K562 (cell line): ENCODE measurements at regions not wholly inside any gene's neighbourhood (a gene's known extent, or its start where the extent isn't known, plus 50 kb on each side); places are given as distances from the start of the nearest gene placed in this dataset.

ENCODE experiments used
- ATF3 ChIP-seq, 2 experiments: fragments of 450-650 bp in 1 of 2; sonication (generic) in 1 of 2; formaldehyde crosslinking in 1 of 2; IDR thresholded peaks in 1 of 2; conservative IDR thresholded peaks in 1 of 2; 2 replicates each; pipeline versions ENCODE4 v1.6.1 to v1.8.1; 2016 to 2023; ENCODE audit warnings: mild to moderate bottlenecking in 2 of 2, moderate library complexity in 2 of 2, inconsistent platforms in 1 of 2, missing genetic modification reagents in 1 of 2
- BRCA1 ChIP-seq, 2 experiments: fragments of 450-650 bp in 1 of 2; sonication (generic) in 1 of 2; formaldehyde crosslinking in 1 of 2; IDR thresholded peaks; 2 replicates each; pipeline versions ENCODE4 v1.5.0 to v1.6.1; 2017 to 2020; ENCODE audit warnings: mild to moderate bottlenecking in 1 of 2, missing genetic modification reagents in 1 of 2
- JUND ChIP-seq, 2 experiments: IDR thresholded peaks; 2 replicates in 1 of 2; 3 replicates in 1 of 2; pipeline ENCODE4 v1.6.1; 2011; ENCODE audit warnings: borderline replicate concordance in 2 of 2, low read depth in 2 of 2, low read length in 2 of 2, improper control_type of control experiment in 1 of 2, missing biosample characterization in 1 of 2, missing genetic modification characterization in 1 of 2, missing genetic modification reagents in 1 of 2
- MTA2 ChIP-seq: fragments of 450-650 bp; IDR thresholded peaks from 2 replicates; pipeline ENCODE4 v1.6.1; 2016; ENCODE audit warnings: low read depth
- NR2C2 ChIP-seq, 2 experiments: fragments of 200-800 bp in 1 of 2; sonication (Bioruptor generic) in 1 of 2; sonication (generic) in 1 of 2; formaldehyde crosslinking in 1 of 2; IDR thresholded peaks; 2 replicates each; pipeline versions ENCODE4 v1.6.1 to v1.8.0; 2016 to 2022; ENCODE audit warnings: mild to moderate bottlenecking in 1 of 2, missing compliant biosample characterization in 1 of 2, missing genetic modification characterization in 1 of 2, missing genetic modification reagents in 1 of 2
- POLR2A ChIP-seq: fragments of 450-650 bp; conservative IDR thresholded peaks from 2 replicates; pipeline ENCODE4 v1.6.1; 2016
- RCOR1 ChIP-seq, 2 experiments: IDR thresholded peaks; 2 replicates each; pipeline ENCODE4 v1.6.1; 2012; ENCODE audit warnings: low read depth in 2 of 2, low read length in 2 of 2, borderline replicate concordance in 1 of 2, improper control_type of control experiment in 1 of 2
- TF ChIP-seq, protein P1 (sequence below): fragments of 250-450 bp; sonication (Bioruptor Pico); IDR thresholded peaks from 2 replicates; pipeline ENCODE4 v1.5.0; 2020; ENCODE audit warnings: mild to moderate bottlenecking, borderline replicate concordance
- TF ChIP-seq, protein P2 (sequence below): sonication (generic); formaldehyde crosslinking; IDR thresholded peaks from 2 replicates; pipeline ENCODE4 v1.8.1; 2023; ENCODE audit warnings: mild to moderate bottlenecking, missing genetic modification reagents
- TF ChIP-seq, protein P3 (sequence below), 2 experiments: fragments of 450-650 bp in 1 of 2; sonication (generic) in 1 of 2; formaldehyde crosslinking; conservative IDR thresholded peaks; 2 replicates each; pipeline versions ENCODE4 v1.4.0 to v1.8.1; 2020 to 2022; ENCODE audit warnings: mild to moderate bottlenecking in 1 of 2, missing genetic modification reagents in 1 of 2

DNA sequence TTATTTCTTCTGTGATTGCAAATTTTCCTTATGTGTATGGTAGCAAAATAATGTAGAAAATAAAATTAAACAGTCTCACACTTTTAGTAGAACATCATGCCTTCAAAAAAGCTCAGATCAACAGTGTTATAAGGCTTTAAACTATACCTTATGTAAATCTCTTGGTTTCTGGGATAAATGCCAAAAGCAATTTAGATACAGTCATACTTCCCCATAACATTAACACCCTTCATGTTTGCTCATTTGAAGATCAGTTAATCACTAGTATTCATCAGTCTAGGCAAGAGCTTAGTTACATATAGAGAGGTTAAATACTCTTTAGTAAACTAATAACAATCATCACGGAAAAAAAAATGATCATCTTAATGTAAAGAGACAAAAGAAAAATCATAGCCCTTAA is 421.8 kb upstream of the ANO3 start:
- no peak for TF ChIP-seq BRCA1 (IDR thresholded peaks at IDR 0.05)
- no peak for TF ChIP-seq BRCA1 (CRISPR knock-in tag; IDR thresholded peaks at IDR 0.05)
- TF ChIP-seq, protein P1, sequence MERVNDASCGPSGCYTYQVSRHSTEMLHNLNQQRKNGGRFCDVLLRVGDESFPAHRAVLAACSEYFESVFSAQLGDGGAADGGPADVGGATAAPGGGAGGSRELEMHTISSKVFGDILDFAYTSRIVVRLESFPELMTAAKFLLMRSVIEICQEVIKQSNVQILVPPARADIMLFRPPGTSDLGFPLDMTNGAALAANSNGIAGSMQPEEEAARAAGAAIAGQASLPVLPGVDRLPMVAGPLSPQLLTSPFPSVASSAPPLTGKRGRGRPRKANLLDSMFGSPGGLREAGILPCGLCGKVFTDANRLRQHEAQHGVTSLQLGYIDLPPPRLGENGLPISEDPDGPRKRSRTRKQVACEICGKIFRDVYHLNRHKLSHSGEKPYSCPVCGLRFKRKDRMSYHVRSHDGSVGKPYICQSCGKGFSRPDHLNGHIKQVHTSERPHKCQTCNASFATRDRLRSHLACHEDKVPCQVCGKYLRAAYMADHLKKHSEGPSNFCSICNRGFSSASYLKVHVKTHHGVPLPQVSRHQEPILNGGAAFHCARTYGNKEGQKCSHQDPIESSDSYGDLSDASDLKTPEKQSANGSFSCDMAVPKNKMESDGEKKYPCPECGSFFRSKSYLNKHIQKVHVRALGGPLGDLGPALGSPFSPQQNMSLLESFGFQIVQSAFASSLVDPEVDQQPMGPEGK (CRISPR knock-in tag), result no peak
- TF ChIP-seq NR2C2 (CRISPR knock-in tag; IDR thresholded peaks at IDR 0.05), result no peak
- TF ChIP-seq NR2C2 (tag; IDR thresholded peaks at IDR 0.05), result no peak
- TF ChIP-seq, protein P2, sequence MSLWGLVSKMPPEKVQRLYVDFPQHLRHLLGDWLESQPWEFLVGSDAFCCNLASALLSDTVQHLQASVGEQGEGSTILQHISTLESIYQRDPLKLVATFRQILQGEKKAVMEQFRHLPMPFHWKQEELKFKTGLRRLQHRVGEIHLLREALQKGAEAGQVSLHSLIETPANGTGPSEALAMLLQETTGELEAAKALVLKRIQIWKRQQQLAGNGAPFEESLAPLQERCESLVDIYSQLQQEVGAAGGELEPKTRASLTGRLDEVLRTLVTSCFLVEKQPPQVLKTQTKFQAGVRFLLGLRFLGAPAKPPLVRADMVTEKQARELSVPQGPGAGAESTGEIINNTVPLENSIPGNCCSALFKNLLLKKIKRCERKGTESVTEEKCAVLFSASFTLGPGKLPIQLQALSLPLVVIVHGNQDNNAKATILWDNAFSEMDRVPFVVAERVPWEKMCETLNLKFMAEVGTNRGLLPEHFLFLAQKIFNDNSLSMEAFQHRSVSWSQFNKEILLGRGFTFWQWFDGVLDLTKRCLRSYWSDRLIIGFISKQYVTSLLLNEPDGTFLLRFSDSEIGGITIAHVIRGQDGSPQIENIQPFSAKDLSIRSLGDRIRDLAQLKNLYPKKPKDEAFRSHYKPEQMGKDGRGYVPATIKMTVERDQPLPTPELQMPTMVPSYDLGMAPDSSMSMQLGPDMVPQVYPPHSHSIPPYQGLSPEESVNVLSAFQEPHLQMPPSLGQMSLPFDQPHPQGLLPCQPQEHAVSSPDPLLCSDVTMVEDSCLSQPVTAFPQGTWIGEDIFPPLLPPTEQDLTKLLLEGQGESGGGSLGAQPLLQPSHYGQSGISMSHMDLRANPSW (CRISPR knock-in tag), result no peak
- no peak for TF ChIP-seq JUND (IDR thresholded peaks at IDR 0.05; ENCODE audit: borderline replicate concordance, low read depth, low read length)
- TF ChIP-seq JUND (tag; IDR thresholded peaks at IDR 0.05; ENCODE audit: borderline replicate concordance, low read depth, low read length), result no peak
- TF ChIP-seq POLR2A, result no peak
- TF ChIP-seq RCOR1 (IDR thresholded peaks at IDR 0.05; ENCODE audit: borderline replicate concordance in 1 of 2, low read depth in 2 of 2, low read length in 2 of 2), result no peak
- TF ChIP-seq, protein P3, sequence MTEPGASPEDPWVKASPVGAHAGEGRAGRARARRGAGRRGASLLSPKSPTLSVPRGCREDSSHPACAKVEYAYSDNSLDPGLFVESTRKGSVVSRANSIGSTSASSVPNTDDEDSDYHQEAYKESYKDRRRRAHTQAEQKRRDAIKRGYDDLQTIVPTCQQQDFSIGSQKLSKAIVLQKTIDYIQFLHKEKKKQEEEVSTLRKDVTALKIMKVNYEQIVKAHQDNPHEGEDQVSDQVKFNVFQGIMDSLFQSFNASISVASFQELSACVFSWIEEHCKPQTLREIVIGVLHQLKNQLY (CRISPR knock-in tag; conservative IDR thresholded peaks at IDR 0.05), result no peak
- no peak for TF ChIP-seq MTA2
- TF ChIP-seq ATF3 (IDR thresholded peaks at IDR 0.05), result no peak
- no peak for TF ChIP-seq ATF3 (CRISPR knock-in tag; conservative IDR thresholded peaks at IDR 0.05)
